Anterior cingulate cortex (tissue), 58 donors: ENCODE measurements at regions not wholly inside any gene's neighbourhood (a gene's known extent, or its start where the extent isn't known, plus 50 kb on each side); places are given as distances from the start of the nearest gene placed in this dataset.

Source experiments
- DNase-seq, 58 donors: peaks; one replicate each; lab custom pipeline; 2025; lab: John Stamatoyannopoulos, UW

DNA sequence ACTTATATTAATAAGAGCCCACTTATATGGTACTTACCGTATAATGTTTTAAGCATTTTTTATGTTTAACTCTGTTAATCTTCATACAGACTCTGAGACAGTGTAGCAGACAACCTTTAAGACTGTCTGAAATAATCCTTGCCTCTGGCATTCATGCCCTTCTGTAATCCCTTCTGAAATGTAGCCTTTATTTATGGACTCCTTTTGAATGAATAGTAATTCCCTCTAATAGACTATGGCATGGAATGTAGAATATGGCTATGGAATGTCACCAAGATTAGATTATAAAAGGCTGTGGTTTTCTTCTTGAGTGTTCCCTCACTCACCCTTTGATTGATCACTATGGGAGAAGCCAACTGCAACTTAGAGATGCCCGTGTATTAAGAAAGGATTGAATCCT, 439.4 kb downstream of the SH3GL2 start:
- no peak for DNase-seq

DNA sequence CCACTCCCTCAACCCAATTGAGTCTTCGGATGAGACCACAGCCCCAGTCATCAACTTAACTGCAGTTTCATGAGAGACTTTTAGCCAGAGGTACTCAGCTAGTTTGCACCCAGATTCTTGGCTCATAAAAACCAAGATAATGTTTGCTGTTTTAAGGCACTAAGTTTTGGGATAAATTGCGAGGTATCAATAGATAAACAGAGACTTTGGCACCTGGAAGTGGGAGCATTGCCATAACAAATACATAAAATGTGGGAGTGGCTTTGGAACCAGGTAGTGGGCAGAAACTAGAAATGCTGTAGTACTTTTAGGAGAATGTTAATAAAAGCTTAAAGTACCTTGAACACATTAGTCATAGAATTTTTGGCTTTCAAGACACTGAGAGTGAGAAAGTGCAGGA, 439.8 kb downstream of the SH3GL2 start:
- DNase-seq: no peak

DNA sequence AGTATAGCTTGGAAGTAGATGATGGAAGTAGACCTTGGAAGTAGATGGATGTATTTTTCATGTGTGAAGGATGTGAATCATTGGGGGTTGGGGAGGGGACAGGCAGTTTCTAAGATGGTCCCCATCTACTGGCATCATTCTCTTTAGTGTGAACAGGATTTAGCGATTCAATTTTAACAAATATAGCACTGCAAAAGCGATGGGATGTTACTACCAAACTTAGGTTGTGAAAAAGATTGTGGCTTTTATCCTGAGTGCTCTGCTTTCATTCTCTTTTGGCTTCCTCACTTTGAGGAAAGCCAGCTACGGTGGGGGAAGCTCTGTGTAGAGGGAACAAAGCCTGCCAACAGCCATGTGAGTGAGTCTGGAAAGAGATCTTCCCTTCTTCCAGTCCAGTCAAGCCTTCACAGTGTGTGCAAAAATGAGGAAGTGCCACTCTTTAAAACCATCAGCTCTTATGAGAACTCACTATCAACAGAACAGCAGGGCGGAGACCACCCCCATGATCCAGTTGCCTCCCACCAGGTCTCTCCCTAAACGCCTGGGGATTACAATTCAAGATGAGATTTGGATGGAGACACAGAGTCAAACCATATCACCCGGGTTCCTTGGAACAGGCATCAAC, 441.4 kb downstream of the SH3GL2 start:
- no peak for DNase-seq

DNA sequence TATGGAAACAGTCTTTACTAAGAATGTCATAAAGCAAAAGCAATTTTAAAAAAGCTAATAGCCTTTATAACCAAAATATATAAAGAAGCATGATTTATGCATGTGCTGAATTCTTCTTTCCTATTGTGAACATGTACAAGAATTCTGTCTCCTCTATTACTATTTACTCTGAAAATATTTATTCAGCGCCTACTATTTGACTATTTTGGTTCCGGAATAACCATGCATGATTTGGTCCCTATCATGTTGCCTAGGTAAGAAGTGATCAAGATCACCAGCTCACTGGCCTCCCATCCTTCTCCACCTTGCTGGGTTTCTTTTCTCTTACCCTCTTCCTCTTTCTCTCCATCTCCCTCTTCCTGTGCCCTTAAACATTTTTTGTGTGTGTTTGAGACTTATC, 443.8 kb downstream of the SH3GL2 start:
- no peak for DNase-seq

GRCh38 chr9:18023332-18023731, 444.5 kb downstream of the SH3GL2 start:
- no peak for DNase-seq

DNA sequence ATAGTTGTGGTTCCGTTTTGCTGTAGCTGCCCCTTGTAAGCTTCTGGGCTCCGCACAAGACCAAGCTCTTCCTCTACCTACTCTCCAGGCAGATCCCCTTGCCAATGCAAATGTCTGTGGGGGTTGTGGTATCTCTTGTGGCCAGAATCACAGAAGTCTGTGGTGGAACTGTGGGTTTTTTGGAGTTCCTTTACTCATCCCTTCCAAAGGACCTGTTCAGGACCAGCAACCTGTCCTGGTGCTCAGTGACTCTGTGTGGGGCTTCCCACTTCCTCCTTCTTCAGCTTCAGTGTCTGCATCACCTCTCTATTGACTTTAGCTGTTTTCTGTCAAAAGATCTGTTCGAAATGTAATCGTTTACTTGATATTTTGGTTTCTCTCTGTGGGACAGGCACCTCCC, 441.3 kb upstream of the ADAMTSL1 start:
- DNase-seq: no peak

DNA sequence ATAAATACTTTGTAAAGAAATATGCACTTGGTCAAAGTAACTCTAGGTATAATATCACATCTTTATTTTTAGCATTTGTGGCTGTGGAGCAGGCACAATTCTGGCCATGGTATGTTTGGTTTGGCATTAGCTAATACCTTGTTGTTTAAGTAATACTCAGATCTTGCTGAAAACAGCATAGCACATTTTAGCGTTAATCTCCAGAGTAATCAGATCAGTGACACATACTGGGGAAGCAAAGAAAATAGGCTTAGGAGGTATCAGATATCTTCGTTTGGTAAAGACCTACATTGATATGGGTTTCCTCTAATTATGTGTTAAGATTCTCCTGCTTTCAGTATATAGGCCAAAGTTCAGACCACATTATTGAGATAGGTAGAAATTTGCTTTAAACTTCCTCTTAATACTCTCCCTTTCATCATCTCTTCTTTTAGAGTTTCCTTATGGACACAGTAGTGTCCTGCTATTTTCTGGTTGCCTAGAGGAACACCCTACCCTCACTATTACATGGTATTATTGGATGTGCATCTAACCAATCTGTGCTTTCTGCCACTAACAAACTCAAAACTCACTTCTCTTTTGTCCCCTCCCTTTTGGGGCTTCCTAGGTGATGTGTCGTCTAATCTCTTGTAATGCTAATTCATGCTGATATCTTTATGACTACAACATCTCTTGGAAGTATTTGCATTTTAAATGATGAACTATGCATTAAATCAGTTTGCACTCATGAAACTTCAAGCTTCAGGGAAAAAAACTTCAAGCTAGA, 437.3 kb upstream of the ADAMTSL1 start:
- DNase-seq: no peak

DNA sequence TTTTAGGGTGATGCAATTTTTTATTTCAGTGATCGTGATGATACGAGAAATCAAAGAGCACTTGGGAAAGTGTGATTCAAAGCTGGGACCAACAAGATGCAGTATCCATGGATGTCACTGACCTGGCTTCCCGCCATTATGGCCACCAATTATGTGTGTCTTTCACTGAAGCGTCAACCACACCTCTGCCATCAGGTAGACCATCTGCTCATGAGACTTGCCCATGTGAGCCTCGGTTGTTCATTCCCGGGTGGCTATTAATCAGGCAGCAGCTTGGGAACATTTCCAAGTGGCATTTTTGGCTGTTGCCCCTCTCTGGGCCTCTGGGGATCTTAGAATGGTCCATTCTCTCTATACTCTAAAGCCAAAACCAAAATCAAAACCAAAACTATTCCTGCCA, 436.0 kb upstream of the ADAMTSL1 start:
- no peak for DNase-seq

GRCh38 chr9:18040327-18040726, 433.6 kb upstream of the ADAMTSL1 start:
- DNase-seq: no peak

DNA sequence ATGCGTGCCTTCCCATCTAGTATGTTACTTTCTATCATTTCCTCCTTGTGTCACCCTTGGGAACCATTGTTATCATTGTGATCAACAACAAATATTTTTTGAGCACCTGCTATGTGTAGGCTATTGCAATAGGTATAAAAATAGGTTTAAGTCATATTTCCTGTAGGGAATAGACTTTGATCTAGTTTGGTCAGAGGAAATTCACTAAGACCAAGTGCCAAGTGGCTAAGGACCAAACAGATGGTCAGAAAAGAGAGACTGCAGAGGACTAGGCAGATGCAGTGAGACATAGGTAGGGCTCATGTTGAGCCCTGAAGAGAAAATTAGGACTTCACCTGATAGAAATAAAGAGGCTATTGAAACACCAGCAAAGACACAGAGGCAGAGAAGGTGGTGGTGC, 430.0 kb upstream of the ADAMTSL1 start:
- no peak for DNase-seq

DNA sequence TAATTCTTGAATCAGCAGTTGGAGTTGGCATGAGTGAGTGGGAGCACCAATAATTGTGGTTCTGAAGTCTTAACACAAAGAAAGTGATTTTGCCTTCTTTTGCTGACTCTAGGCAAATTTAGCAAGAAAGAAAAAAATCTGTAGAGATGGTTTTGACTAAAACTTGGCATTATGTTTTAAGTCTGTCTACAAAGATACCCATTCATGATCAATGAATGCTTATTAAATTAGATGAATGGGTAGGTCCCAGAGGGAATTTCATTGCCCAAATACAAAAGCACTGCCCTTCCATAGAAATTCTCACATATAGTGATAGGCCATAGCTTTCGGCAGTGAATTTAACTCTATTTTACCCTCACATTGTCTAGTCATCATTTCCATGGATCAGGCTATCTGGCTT, 428.6 kb upstream of the ADAMTSL1 start:
- DNase-seq: no peak

- no peak for DNase-seq
Measured at GRCh38 chr9:18046068-18046467, 427.9 kb upstream of the ADAMTSL1 start.

DNA sequence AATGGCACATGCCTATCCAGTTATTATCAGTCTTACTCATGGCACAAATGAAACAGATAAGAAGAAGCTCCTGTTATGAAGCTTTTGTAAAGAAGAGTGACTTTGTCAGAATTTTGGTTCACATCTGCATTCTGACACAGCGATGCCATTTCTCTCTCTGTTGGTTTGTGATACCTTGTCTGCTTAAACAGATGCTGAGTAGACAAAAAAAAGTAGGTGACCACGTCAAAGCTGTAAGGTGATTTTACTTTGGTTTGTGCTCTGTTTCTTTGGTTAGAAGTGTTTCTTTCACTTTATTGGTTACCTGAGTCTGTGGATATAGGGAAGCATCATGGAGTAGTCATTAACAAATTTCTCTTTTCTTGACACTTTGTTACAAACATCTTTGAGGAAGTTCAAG, 422.3 kb upstream of the ADAMTSL1 start:
- no peak for DNase-seq

DNA sequence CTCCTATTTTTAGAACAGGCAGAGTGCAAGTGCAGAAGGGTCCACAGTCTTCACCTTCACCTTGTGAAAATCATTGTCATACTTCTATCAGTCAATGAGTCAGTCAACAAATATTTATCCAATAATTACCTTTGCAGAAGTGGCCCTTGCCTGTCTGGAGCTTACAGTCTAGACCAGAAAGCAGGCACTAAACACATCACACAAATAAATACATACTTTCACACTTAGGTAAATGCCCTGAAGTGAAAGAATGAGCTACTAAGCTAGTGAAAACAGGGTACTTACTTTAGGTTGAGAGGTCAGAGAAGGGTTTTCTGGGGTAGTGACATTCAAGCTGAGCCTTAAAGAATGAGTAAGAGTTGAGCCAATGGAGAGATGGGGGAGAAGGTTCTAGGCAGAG, 421.9 kb upstream of the ADAMTSL1 start:
- no peak for DNase-seq

GRCh38 chr9:18056269-18056992, 417.5 kb upstream of the ADAMTSL1 start:
- DNase-seq: no peak

DNA sequence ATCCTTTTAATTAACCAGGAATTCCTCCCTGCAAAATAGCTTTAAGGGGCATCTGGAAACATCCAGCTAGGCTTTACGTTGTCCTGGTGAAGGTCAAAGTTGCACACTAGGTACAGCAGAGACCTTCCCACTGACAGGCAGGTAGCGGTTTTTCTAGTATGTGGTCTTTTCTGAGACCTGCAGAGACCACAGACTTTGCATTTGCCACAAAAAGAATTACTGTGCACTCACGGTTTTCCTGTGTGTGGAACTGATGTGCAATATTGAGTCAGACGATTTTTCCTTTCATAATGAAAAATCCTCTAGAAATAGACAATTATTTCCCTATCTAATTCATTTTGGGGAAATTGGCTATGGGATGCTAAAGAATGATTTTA, 417.0 kb upstream of the ADAMTSL1 start:
- DNase-seq: no peak

- DNase-seq: no peak
Measured at GRCh38 chr9:18058564-18059442, 415.1 kb upstream of the ADAMTSL1 start.

GRCh38 chr9:18059447-18059846, 414.5 kb upstream of the ADAMTSL1 start:
- no peak for DNase-seq

- no peak for DNase-seq
Measured at GRCh38 chr9:18060269-18060934, 413.6 kb upstream of the ADAMTSL1 start.

GRCh38 chr9:18061332-18061731, 412.6 kb upstream of the ADAMTSL1 start:
- no peak for DNase-seq
